Neural crest cell (in vitro differentiated cells): ENCODE measurements at regions not wholly inside any gene's neighbourhood (a gene's known extent, or its start where the extent isn't known, plus 50 kb on each side); places are given as distances from the start of the nearest gene placed in this dataset.

ENCODE experiments used
- DNase-seq: peaks from one replicate; pipeline ENCODE4 v3.0.0; 2021; ENCODE audit warnings: low read depth, mixed read lengths, low spot score
- H3K27ac Mint-ChIP-seq: one replicate; pipeline ENCODE4 v1.8.0; 2021; ENCODE audit warnings: mild to moderate bottlenecking, mixed read lengths; ENCODE audit not compliant: unreplicated experiment
- H3K27me3 Mint-ChIP-seq: 2 replicates; pipeline ENCODE4 v1.8.0; 2021; ENCODE audit warnings: low read depth, mild to moderate bottlenecking, mixed read lengths
- H3K36me3 Mint-ChIP-seq: 2 replicates; pipeline ENCODE4 v1.8.0; 2021; ENCODE audit warnings: low read depth, mild to moderate bottlenecking, mixed read lengths
- H3K4me1 Mint-ChIP-seq: 2 replicates; pipeline ENCODE4 v1.8.0; 2021; ENCODE audit warnings: mixed read lengths
- H3K4me3 Mint-ChIP-seq: one replicate; pipeline ENCODE4 v1.8.0; 2021; ENCODE audit warnings: mild to moderate bottlenecking, mixed read lengths
- H3K9me3 Mint-ChIP-seq: 2 replicates; pipeline ENCODE4 v1.8.0; 2021; ENCODE audit warnings: mixed read lengths
- TF ChIP-seq, protein P1 (sequence below): fragments of 200-600 bp; sonication (generic); conservative IDR thresholded peaks from 2 replicates; pipeline ENCODE4 v1.5.0; 2021; ENCODE audit warnings: antibody characterized with exemption, mild to moderate bottlenecking

GRCh38 chr17:71480099-71480498, 640.7 kb upstream of the SOX9 start:
- H3K4me3 Mint-ChIP-seq: no peak overlapping the region
- TF ChIP-seq, protein P1, sequence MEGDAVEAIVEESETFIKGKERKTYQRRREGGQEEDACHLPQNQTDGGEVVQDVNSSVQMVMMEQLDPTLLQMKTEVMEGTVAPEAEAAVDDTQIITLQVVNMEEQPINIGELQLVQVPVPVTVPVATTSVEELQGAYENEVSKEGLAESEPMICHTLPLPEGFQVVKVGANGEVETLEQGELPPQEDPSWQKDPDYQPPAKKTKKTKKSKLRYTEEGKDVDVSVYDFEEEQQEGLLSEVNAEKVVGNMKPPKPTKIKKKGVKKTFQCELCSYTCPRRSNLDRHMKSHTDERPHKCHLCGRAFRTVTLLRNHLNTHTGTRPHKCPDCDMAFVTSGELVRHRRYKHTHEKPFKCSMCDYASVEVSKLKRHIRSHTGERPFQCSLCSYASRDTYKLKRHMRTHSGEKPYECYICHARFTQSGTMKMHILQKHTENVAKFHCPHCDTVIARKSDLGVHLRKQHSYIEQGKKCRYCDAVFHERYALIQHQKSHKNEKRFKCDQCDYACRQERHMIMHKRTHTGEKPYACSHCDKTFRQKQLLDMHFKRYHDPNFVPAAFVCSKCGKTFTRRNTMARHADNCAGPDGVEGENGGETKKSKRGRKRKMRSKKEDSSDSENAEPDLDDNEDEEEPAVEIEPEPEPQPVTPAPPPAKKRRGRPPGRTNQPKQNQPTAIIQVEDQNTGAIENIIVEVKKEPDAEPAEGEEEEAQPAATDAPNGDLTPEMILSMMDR: no peak
- H3K27ac Mint-ChIP-seq: no peak overlapping the region
- H3K27me3 Mint-ChIP-seq: no peaks in the 10 kb centered on the region
- H3K36me3 Mint-ChIP-seq: no peaks in the 10 kb centered on the region
- DNase-seq: no peak
- H3K9me3 Mint-ChIP-seq: peaks cover 2% of the 10 kb centered on the region
- no peaks in the 10 kb centered on the region for H3K4me1 Mint-ChIP-seq

GRCh38 chr17:71482625-71483024, 638.2 kb upstream of the SOX9 start:
- Mint-ChIP-seq H3K4me3 (no peak overlapping the region), H3K36me3 (no peaks in the 10 kb centered on the region), H3K9me3 (peaks cover 2% of the 10 kb centered on the region), H3K27me3 (no peaks in the 10 kb centered on the region), H3K27ac (no peak overlapping the region), H3K4me1 (no peaks in the 10 kb centered on the region)
- no peak for DNase-seq
- TF ChIP-seq, protein P1: no peak

- no peak overlapping the region for H3K4me3 Mint-ChIP-seq
- DNase-seq: no peak
These were observed 636.3 kb upstream of the SOX9 start for GRCh38 chr17:71484546-71484945.

DNA sequence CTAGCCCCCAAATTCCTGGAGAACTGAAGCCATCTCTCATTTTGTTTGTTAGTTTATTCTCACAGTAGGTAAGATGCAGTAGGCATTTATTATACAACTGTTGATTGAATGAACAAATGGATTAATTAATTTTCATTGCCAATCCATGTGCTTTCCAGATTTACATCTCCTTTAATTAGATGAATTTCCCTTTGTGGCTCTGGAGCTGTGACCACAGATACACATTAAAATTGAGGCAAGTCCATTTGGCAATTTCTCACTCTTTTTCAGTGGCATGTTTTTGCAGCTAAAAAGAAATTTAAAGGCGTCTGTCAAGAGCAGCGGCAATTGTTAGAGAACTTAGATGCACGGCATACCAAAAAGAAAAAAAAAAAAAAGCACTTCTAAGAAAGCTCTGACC, 635.4 kb upstream of the SOX9 start:
- no peaks in the 10 kb centered on the region for H3K27me3 Mint-ChIP-seq

More at GRCh38 chr17:71484546-71484945, 636.3 kb upstream of the SOX9 start:
- TF ChIP-seq, protein P1: no peak
- no peaks in the 10 kb centered on the region for H3K4me1 Mint-ChIP-seq
- no peak overlapping the region for H3K27ac Mint-ChIP-seq
- H3K36me3 Mint-ChIP-seq: no peaks in the 10 kb centered on the region
- H3K27me3 Mint-ChIP-seq: no peaks in the 10 kb centered on the region
- H3K9me3 Mint-ChIP-seq: no peaks in the 10 kb centered on the region

GRCh38 chr17:71486261-71486660, 634.6 kb upstream of the SOX9 start:
- TF ChIP-seq, protein P1: no peak
- H3K4me3 Mint-ChIP-seq: no peak overlapping the region
- no peaks in the 10 kb centered on the region for H3K36me3 Mint-ChIP-seq
- no peak overlapping the region for H3K27ac Mint-ChIP-seq
- H3K4me1 Mint-ChIP-seq: no peaks in the 10 kb centered on the region
- H3K27me3 Mint-ChIP-seq: no peaks in the 10 kb centered on the region
- no peak for DNase-seq
- H3K9me3 Mint-ChIP-seq: peaks cover 3% of the 10 kb centered on the region

More for the DNA sequence above, 635.4 kb upstream of the SOX9 start:
- Mint-ChIP-seq H3K4me3 (no peak overlapping the region), H3K9me3 (peaks cover under 1% of the 10 kb centered on the region), H3K27ac (no peak overlapping the region), H3K36me3 (no peaks in the 10 kb centered on the region), H3K4me1 (no peaks in the 10 kb centered on the region)
- TF ChIP-seq, protein P1: no peak
- no peak for DNase-seq

- peaks cover 3% of the 10 kb centered on the region for H3K9me3 Mint-ChIP-seq
- H3K4me1 Mint-ChIP-seq: no peaks in the 10 kb centered on the region
- no peaks in the 10 kb centered on the region for H3K27me3 Mint-ChIP-seq
- TF ChIP-seq, protein P1: no peak
- no peak overlapping the region for H3K4me3 Mint-ChIP-seq
- H3K36me3 Mint-ChIP-seq: no peaks in the 10 kb centered on the region
- DNase-seq: no peak
- H3K27ac Mint-ChIP-seq: no peak overlapping the region
These were observed 632.0 kb upstream of the SOX9 start for GRCh38 chr17:71488851-71489250.
